Activated CD4-positive, CD25-positive, alpha-beta regulatory T cell (primary cell): ENCODE measurements at regions not wholly inside any gene's neighbourhood (a gene's known extent, or its start where the extent isn't known, plus 50 kb on each side); places are given as distances from the start of the nearest gene placed in this dataset.

Source experiments
- DNase-seq, 4 experiments: peaks; one replicate each; lab custom pipeline; 2025; lab: John Stamatoyannopoulos, UW

DNA sequence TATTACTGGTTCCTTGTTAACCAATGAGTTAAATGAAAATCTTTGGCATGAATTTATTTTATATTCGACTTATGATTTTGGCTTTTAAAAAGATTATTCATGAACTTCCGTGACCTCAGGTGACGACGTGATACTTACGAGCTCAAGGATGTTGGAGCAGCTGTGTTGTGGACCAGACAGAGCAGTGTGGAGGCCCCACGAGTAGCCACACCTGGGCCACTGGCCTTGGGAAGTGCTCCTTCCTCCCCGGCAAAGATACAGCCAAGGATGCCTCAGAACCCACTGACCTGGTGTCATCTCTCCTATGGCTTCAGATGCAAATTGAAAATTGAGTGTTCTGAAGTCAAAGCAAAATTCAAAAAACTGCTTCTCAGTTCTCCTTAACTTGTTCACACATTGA lies 147.5 kb upstream of the PPP2R2D start:
- DNase-seq = no peak

DNA sequence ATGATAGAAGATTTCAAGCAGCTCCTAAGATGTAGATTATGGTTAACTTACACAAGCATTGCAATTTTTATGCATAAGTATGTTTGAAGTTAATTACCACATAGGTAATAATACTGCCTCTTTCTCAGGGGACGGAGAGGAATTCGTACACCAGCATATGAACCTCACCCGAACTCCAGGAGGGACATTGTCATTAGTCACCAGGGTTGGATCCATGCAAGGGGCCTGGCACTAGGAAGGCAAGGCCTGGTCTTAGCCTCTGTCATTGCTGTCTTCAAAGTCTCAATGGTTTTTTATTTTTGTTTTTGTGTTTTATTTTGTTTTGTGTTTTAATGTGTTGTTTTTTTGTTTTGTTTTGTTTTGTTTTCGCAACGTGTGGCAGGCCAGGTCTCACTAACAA lies 145.6 kb upstream of the PPP2R2D start:
- no peak for DNase-seq

DNA sequence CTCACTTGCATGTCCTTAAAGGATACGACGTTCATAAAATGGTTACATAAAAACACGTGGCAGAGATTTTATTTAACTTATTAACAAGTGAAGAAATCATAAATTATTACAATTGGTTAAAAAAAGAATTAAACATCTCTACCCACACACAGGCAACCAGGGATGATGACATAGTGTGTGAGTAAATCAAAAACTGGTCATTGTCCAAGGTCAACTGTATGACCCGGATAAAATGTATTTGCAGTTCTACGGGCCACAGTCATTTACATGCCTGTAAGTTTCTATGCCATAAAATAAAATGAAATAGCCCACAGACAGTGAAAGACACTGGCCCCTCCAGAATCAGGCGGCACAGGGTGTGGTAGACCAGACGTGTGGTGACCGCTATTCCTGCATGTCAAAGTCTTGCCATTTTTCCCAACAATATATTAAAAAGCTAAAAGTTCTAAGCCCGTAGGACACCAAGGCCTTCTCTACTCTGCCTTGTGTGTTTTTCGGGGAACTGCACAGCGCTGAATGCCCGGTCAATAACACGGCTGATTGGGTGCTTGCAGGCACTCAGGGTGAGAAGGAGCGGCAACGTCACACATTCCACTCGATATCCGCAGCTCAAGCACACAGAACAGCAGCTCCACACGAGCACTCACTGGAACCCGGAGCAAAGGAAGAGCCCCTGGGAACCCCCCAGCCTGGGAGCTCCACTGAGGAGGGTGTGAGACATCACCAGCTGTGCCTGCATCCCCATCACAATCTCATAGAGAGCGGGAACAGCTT lies 143.3 kb upstream of the PPP2R2D start:
- no peak for DNase-seq

DNA sequence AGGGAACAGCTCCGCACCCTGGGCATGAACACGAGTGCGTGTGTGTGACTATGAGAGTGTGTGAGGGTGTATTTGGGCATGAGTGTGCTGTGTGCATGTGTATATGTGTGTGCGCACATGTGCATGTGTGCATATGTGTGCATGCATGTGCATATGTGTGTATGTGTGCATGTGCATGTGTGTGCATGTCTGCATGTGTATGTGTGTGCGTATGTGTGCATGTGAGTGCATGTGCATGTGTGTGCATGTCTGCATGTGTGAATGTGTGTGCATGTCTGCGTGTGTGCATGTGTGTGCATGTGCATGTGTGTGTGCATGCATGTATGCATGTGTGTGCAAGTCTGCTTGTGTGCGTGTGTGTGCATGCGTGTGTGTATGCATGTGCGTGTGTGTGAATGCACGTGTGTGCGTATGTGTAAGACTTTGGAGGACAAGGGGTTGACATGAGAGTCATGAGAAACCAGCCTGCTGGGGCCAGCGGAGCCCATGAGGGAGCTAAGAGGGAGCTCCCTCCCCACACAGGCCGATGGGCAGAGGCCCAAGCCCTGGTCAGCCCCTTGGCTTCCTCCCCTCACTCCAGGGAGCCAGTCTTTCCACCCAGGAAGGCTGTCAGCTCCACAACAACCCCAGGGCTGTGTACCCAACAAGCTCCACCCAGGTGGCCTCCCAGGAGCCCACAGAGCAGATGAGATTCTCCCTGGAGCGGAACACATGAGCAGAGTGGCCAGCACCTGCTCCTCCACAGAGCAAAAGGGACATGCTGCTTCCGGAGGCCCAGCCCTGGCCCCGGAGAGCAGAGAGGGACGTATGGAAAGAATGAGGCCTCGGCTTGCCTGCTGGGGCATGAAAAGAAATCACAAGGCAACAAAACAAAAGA lies 142.5 kb upstream of the PPP2R2D start:
- DNase-seq = no peak

DNA sequence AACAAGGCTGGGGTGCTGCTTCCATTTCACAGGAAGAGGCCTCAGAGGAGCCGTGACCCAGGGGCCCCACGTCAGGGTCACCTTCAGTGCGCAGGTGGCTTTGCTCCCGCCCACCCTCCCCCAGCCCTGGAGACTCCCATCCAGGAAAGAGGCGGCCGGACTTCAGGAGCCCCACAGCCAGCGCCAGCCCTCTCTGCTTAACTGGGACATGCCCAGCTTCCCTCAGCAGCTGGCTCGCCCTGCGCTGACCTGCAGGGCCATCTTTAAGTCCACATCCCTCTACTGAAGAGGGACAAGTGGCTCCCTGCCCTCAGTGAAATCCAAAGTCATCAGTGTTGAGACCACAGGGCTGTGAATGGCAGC lies 141.9 kb upstream of the PPP2R2D start:
- no peak for DNase-seq

DNA sequence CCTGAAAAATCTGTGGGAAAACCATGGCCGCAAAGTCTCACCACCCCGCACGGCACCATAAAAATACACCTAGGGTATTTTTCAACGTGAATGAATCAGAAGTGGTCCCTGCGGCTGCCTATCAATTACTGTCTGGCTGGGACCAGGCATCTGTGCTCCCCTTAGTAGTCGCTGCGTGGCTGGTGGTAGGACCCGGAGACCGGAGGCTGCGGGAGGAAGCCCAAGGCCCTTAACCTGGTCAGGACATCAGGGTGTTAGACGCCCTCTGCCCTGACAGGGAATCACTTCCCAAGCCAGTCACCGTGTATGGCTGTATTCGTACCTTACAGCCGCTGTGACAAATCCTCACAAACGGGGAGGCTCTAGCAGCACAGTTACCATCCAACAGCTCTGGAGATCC lies 141.5 kb upstream of the PPP2R2D start:
- DNase-seq = no peak

DNA sequence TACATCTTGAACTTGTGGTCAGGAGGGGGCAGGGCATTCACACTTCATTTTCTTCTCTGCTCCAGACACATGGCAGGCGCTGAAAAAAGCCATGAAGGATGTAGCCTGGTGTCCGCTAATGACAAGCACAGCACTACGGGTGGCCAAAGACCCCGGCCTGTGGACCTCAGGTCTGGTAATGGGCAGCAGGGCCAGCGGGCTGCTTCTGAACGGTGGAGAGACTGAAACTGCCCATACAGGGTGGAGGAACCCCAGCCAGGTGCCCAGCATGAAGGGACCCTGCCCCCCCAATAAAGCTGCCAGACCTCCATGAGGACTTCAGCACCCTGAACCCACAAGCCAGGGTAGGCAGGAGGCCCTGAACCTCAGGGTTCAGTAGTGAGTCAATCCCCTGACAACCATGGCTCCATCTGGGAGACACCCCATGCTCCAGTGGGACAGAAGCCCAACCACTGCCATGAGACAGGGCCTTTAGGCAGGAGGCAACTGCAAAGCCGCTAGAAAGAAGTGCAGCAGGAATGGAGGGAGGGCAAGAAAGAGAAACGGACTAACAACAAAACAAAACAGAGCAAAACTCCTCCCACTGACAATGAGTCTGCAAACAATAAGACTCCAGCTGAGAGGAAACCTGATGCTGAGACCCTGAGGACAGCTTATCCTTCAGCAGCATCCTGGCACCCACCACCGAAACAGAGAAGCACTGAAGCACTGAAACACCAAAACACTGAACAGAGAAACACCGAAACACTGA lies 140.2 kb upstream of the PPP2R2D start:
- no peak for DNase-seq

DNA sequence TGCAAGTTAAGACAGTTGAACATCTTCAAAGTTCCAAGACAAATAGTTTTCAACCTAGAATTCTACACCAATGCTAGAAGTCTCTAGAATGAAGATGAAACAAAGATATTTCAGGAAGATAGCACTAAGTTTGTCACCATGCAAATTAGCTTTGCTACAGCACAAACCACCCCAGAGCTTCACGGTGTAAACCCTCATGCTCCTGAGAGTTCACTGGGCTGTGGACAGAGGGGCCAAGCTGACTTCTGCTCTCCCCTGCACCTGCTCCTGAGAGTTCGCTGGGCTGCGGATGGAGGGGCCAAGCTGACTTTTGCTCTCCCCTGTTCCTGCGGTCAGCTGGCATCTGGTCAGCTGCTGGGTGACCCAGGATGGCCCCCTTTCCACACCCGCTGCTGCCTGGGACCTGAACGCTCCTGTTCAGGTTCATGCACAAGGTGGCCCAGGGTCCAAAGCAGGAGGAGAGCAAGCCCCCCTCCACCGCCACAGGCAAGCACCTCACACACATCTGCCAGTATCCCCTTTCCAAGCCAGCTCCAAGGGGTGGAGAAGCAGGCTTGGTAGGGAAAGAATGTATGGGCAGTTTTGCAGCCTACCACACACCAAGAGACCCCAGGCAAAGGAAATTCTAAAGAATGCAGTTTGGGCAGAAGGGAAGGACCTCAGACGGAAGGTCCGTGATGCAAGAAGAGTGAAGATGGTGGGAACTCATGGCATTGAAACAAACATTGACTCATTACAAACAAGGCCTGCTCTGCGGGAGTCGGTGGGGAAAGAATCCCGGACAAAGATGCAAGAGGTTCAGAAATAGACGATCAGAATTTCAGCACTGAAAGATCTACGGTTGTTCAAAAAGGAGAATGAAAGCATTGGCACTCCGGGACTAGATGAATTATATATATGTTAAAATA lies 137.8 kb upstream of the PPP2R2D start:
- no peak for DNase-seq

DNA sequence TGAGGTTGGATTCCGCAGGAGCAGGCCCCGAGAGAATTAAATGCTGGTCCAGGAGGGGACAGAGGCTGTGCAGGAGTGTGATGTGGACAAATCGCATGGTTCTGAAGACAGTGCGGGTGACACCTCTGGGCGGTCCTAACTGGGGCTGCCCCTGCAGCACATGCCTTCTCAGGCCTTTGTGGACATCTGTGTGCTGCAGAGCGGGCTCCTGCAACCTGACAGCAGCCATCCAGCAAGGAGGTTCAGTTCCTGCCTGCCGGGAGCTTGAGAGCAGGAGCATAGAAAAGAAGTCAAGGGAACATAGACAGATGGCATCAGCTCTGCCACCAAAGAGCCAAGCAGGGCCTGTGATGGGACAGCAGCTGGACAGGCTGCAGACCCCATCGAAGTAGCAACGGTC lies 135.9 kb upstream of the PPP2R2D start:
- no peak for DNase-seq

DNA sequence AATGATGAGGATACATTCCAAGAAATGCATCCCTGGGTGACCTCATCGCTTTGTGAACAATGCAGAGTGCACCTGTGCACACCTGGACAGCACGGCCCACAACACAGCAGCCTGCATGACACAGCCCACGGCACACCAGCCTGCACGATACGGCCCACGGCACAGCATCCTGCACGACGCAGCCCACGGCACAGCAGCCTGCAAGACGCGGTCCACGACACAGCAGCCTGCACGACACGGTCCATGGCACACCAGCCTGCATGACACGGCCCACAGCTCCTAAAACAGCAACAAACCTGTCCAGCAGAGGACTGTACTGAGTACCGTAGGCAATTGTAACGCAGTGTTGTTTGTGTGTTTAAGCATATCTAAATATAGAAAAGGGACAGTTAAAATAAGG lies 134.7 kb upstream of the PPP2R2D start:
- no peak for DNase-seq

DNA sequence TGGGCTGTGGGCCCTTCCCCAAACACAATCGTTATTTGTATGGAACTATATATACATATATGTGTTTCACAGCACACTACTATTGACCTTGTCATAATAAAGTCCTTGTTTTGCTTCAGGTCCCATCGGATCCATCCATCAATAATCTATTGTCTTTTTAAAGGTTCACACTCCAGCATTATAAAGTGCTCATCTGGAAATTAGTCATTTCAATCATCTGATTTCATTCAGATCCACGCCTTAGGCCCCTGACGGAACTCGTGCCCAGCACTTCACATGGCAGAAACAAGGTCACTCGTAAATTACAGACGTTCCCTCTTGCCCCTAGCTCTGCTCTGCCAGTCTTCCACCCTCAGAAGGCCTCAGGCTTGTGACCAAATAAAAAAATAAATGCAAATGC lies 133.1 kb upstream of the PPP2R2D start:
- DNase-seq = no peak

DNA sequence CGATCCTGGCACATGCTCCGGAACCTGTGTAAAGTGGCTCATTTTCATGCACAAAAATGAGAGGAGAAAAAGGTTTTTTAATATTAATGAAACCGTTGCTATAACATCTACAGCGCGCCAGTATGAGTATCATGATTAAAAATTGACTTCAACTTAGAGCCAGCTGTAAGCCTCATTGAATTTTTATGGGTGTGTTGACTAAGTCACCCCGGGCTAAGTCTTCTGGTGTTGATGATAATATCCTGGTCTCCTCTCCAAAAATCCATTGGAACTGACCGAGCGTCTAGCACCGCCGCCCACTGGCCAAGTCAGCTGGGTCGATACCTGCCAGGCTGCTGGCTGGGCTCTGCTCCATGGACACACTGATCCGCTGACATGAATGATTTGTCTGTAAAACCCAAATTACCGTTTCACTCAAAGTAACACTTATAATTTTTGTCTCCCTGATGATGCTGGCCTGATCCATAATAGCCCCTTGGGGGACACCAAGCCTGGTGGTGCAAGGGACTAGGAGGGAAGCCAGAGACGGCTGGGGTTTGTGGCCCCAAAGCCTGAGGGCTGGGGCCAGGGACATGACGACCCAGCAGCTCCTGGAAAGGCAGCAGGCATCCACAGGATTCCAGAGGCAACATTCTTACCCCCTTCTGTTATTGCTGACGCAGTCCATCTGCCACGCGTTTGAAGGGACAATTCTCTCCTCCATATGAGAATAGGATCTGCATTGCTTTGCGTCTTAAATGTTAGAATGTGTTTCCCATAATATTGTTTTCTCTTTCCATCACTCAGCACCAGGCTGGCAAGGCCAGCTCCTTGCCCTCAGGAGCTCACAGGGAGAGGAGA lies 131.0 kb upstream of the PPP2R2D start:
- DNase-seq = no peak

DNA sequence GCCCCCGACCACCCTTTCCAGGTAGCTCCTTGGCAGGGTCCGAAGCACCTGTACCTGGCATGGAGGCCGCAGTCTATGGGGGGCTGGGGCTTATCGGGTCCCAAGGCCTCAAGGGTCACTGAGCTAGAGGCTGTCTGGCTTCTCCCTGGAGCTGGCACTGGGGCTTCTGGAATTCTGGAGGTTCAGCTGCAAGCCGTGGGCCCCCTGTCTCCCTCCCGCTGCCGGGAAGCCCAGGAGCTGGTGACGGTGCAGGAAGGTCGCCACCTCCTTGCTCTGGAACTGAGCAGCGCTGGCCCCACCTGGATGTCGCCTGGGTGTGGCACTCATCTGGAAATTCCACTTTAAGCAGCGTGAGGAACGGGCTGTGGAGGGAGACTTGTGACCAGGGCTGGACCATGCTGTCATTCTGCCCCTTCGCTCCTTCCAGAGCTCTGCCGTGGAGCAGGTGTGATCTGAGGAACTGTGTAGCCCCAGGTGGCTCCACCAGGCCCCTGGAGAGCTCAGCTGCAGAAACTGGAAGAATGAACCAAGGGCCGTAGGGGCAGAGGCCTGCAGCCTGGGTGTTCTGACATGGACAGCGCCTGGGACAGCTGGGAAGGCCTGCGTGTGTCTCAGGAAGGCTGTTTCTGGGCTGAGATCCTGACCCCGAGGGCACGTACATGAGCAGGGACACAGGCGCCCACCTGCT lies 129.7 kb upstream of the PPP2R2D start:
- DNase-seq = no peak

DNA sequence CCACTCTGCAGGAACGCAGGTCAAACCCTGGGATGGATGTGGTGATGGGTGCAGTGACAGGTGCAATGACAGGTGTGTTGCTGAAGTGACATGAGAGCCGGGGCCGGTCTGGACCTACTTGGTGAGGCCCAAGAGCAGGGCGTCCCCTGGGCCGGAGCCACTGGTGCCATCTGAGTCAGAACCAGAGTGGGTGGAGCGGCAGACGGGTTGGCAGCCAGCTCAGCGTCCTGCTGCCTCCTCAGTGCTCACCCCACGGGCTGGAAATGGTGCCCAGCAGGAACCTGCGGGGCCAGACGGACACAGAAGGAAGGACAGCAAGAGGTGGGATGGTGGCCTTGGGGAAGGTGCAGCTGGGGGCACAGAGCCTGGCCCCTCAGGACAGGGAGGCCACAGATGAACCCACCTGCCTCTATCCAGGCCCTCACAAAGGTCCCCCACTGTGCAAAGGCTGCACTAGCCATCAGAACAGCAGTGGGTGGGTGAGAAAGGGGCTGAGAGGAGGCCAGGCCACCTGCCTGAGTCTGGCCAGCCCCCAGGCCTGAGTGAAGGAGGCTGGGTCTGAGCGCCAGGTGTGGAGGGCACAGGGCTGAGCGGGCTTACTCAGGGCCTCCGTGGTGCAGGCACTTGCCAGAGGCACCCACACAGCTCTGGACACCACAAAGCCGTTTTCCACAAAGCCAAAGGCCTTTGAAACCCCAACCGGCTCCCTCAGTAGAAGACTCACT lies 129.0 kb upstream of the PPP2R2D start:
- no peak for DNase-seq

DNA sequence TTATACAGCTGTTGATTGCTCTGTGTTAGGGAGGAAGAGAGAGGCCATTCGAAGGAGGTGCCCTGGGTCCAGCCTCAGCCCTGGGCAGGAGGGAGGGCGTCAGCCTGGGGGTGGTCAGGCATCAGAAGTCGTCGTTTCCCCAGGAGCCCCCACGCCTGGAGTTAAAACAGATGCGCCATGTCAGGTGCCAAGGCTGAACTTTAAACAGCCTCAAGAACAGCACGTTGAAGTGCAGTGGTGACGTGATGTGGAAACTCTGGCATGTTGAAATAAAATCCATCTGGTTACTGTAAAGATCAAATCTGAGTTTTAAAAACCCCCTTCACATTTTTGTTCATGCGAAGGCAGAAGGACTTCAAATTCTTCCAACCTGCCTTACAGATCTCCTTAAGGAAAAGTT lies 128.4 kb upstream of the PPP2R2D start:
- DNase-seq = no peak

DNA sequence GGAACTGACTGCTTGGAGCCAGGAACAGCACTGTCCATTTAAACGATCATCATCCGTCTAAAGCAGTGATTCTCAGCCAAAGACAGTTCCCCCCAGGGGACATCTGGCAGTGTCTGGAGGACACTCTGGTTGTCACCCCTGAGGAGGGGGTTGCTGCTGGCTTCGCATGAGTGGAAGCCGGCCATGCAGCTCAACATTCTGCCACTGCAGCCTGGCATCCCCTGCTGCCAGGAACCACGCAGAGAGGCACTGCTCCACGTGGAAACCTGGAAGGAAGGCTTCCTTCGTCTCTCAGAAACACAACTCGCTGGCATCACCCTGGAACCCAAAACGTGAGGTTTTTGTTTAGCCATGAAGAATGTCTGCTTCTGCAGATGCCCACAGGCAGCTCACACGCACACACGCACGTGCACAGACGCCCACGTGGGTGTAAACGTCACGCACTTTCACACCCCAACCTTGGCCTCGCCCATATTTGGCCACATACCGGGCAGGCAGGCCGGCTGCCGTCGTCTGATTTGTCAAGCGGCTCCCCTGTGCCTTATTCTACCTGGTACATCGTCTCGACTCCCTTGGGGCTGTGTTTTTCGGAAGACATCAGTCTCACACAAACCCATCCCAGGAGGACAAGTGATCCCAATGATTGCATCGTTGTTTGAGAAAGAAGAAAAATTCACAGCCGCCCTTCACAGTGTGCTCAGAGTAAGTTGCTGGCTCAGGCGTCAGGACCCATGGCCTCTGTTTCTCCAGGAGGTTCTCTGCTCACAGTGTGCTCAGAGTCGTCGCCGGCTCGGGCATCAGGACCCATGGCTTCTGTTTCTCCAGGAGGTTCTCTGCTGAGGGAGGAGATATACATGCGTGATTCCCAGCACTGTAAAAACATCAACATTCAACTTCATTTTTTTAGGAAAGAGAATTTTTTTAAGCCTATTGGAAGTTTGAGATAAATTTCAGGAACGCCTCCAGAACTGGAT lies 127.2 kb upstream of the PPP2R2D start:
- no peak for DNase-seq

DNA sequence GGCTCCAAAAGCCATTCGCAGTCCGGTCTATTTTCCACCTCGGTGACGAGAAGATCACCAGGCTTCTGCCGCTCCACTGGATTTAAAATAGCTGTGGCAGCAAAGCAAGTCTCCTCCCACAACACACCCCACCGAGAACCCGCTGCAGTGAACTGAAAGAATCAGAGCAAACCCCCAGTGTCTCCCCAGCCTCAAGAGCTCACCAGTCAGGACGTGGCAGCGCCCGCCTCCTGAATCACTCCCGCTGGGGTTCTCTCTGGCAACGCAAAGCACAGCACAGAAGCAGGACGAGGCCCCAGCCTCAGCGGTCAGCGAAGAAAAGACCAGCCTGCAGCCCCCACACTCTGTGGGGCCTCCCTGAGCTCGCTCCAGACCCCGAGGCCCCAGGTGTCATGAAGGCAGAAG lies 126.1 kb upstream of the PPP2R2D start:
- no peak for DNase-seq

DNA sequence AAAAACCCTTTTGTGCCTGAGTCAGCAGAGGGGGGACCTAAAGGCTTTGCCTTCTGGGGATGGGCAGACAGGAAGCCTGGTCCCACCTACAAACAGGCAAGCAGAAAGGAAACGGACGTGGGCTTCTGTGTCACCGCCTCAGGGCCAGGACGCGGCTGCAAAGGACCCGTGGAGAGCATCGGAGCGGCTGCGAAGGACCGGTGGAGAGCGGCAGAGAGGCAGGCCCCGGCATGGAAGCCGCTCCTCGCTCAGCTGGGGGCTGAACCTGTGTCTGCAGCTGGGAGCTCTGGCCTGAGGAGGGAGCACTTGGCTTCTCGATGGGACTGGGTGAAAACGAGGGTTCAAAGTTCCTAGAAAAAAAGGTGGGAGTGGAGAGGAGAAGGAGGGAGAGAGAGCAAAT lies 125.4 kb upstream of the PPP2R2D start:
- no peak for DNase-seq
